WTC11 (cell line): ENCODE measurements at regions not wholly inside any gene's neighbourhood (a gene's known extent, or its start where the extent isn't known, plus 50 kb on each side); places are given as distances from the start of the nearest gene placed in this dataset.
"Not testable (repeated sequence)": the region's sequence is repeated elsewhere in the genome, so short reads cannot be mapped to it uniquely, and the experiment has no call there.

Source experiments
- CTCF ChIP-seq: fragments of 200-600 bp; IDR thresholded peaks from 2 replicates; pipeline ENCODE4 v1.8.0; 2022; ENCODE audit warnings: antibody characterized with exemption
- SP1 ChIP-seq: sonication (generic); formaldehyde crosslinking; conservative IDR thresholded peaks from 2 replicates; pipeline ENCODE4 v1.8.1; 2022; ENCODE audit warnings: missing genetic modification reagents

GRCh38 chr10:21418981-21419576 is 106.4 kb downstream of the SKIDA1 start:
- TF ChIP-seq CTCF; SP1 (CRISPR knock-in tag): not testable (repeated sequence)
